PC-3 (cell line): ENCODE measurements at regions not wholly inside any gene's neighbourhood (a gene's known extent, or its start where the extent isn't known, plus 50 kb on each side); places are given as distances from the start of the nearest gene placed in this dataset.

Experiments
- ATAC-seq: fragments of 200-7000 bp; cut with Tn5 transposase; 2 replicates; pipeline ENCODE4 v1.9.1; 2020; ENCODE audit warnings: mild to moderate bottlenecking, moderate library complexity
- BruUV-seq: library from RNA; stranded (reverse); fragments of 400-500 nt; replicated peaks from 2 replicates; lab custom pipeline; 2021; lab: Mats Ljungman, UMichigan
- CTCF ChIA-PET: fragments of 300-600 bp; sonication (Branson Sonifier 250); formaldehyde crosslinking; loops from one replicate; lab custom pipeline; 2022; ENCODE audit warnings: antibody characterized with exemption; lab: Charles Lee
- POLR2A ChIA-PET: fragments of 300-600 bp; sonication (Branson Sonifier 250); formaldehyde crosslinking; loops from one replicate; lab custom pipeline; 2022; ENCODE audit warnings: antibody characterized with exemption; ENCODE audit not compliant: unreplicated experiment; lab: Charles Lee
- DNase-seq: peaks from one replicate; pipeline ENCODE4 v3.0.0-alpha.2; 2015
- H2AFZ ChIP-seq: fragments of 300-600 bp; sonication (generic); 2 replicates; pipeline ENCODE4 v1.6.0; 2016; ENCODE audit warnings: antibody characterized with exemption, low read length
- H3F3A ChIP-seq: fragments of 300-600 bp; sonication (generic); one replicate; pipeline ENCODE4 v1.6.0; 2017; ENCODE audit warnings: antibody characterized with exemption, low read length, control low read depth, mild to moderate bottlenecking; ENCODE audit not compliant: unreplicated experiment
- H3K27ac ChIP-seq: fragments of 300-600 bp; sonication (generic); 2 replicates; pipeline ENCODE4 v1.5.1; 2016; ENCODE audit warnings: mild to moderate bottlenecking, low read length
- H3K27me3 ChIP-seq: fragments of 300-600 bp; sonication (generic); 2 replicates; pipeline ENCODE4 v1.6.1; 2016; ENCODE audit warnings: low read length, mixed read lengths
- H3K36me3 ChIP-seq: fragments of 300-600 bp; sonication (generic); 2 replicates; pipeline ENCODE4 v1.6.1; 2016; ENCODE audit warnings: low read depth, mixed run types, low read length, mixed read lengths
- H3K4me1 ChIP-seq: fragments of 300-600 bp; sonication (generic); 2 replicates; pipeline ENCODE4 v1.5.1; 2016; ENCODE audit warnings: low read length; ENCODE audit not compliant: insufficient read depth
- H3K4me2 ChIP-seq: fragments of 300-600 bp; sonication (generic); 2 replicates; pipeline ENCODE4 v1.6.0; 2016; ENCODE audit warnings: low read length
- H3K4me3 ChIP-seq: fragments of 300-600 bp; sonication (generic); 2 replicates; pipeline ENCODE4 v1.5.1; 2016; ENCODE audit warnings: mild to moderate bottlenecking, low read length, mixed read lengths
- H3K79me2 ChIP-seq: fragments of 300-600 bp; sonication (generic); 2 replicates; pipeline ENCODE4 v1.6.1; 2017; ENCODE audit warnings: low read length, mixed read lengths
- H3K9ac ChIP-seq: fragments of 300-600 bp; sonication (generic); 2 replicates; pipeline ENCODE4 v1.6.0; 2016; ENCODE audit warnings: mild to moderate bottlenecking, low read length
- H3K9me2 ChIP-seq: fragments of 300-600 bp; sonication (generic); replicated peaks from 2 replicates; pipeline ENCODE4 v1.6.1; 2016; ENCODE audit warnings: mixed run types, low read length, mixed read lengths
- H3K9me3 ChIP-seq: fragments of 300-600 bp; sonication (generic); 2 replicates; pipeline ENCODE4 v1.6.1; 2016; ENCODE audit warnings: low read length, mixed read lengths
- H4K20me1 ChIP-seq: fragments of 300-600 bp; sonication (generic); 2 replicates; pipeline ENCODE4 v1.6.1; 2016; ENCODE audit warnings: low read length, mixed read lengths
- CTCF ChIP-seq: fragments of 300-600 bp; sonication (generic); conservative IDR thresholded peaks from 2 replicates; pipeline ENCODE4 v1.5.1; 2017; ENCODE audit warnings: antibody characterized with exemption, low read depth, mild to moderate bottlenecking, low read length
- EZH2 ChIP-seq: fragments of 300-600 bp; sonication (generic); IDR thresholded peaks from one replicate; pipeline ENCODE4 v1.6.1; 2017; ENCODE audit warnings: antibody characterized with exemption, mild to moderate bottlenecking, low read length; ENCODE audit not compliant: unreplicated experiment
- EZH2phosphoT487 ChIP-seq: fragments of 300-600 bp; sonication (generic); IDR thresholded peaks from 2 replicates; pipeline ENCODE4 v1.6.1; 2018; ENCODE audit warnings: mild to moderate bottlenecking, antibody characterized with exemption, low read length, borderline replicate concordance
- intact Hi-C: fragments of 100-400 bp; cut with micrococcal nuclease; formaldehyde crosslinking; loops from 2 replicates; pipeline ENCODE4 v1.9.0; 2023

GRCh38 chr13:111880185-111880584, 186.8 kb upstream of the SOX1 start:
- ATAC-seq (no peak), DNase-seq (no peak)
- Histone ChIP-seq H4K20me1 (no peaks in the 10 kb centered on the region), H3K9me2 (no peaks in the 10 kb centered on the region), H3K9me3 (no peaks in the 10 kb centered on the region), H3F3A (no peaks in the 10 kb centered on the region), H3K9ac (no peak overlapping the region), H3K4me2 (no peak overlapping the region), H3K27me3 (peaks cover 9% of the 10 kb centered on the region; the same call in 1 of the 2 replicates), H3K4me3 (no peak overlapping the region), H2AFZ (no peak overlapping the region), H3K4me1 (no peaks in the 10 kb centered on the region), H3K27ac (no peak overlapping the region), H3K79me2 (no peaks in the 10 kb centered on the region), H3K36me3 (no peaks in the 10 kb centered on the region)
- intact Hi-C loops: no loop called here
- ChIA-PET CTCF (no interaction called here), POLR2A (no interaction called here)
- TF ChIP-seq EZH2: no peak
- TF ChIP-seq EZH2phosphoT487: no peak
- no peak for TF ChIP-seq CTCF
- no TSS peak for BruUV-seq

- Histone ChIP-seq H3K9ac (no peak overlapping the region), H2AFZ (no peak overlapping the region), H3K27me3 (peaks cover 9% of the 10 kb centered on the region; the same call in 1 of the 2 replicates), H3K4me1 (no peaks in the 10 kb centered on the region), H3K27ac (no peak overlapping the region), H4K20me1 (no peaks in the 10 kb centered on the region), H3F3A (no peaks in the 10 kb centered on the region), H3K4me3 (no peak overlapping the region), H3K36me3 (no peaks in the 10 kb centered on the region), H3K9me2 (no peaks in the 10 kb centered on the region), H3K4me2 (no peak overlapping the region), H3K9me3 (no peaks in the 10 kb centered on the region), H3K79me2 (no peaks in the 10 kb centered on the region)
- no peak for ATAC-seq
- TF ChIP-seq EZH2: no peak
- TF ChIP-seq CTCF: no peak
- no peak for TF ChIP-seq EZH2phosphoT487
- BruUV-seq: no TSS peak
- no peak for DNase-seq
- POLR2A ChIA-PET: no interaction called here
- CTCF ChIA-PET: no interaction called here
- intact Hi-C loops: no loop called here
These were observed 185.2 kb upstream of the SOX1 start for GRCh38 chr13:111881700-111882099.

- POLR2A ChIA-PET: no interaction called here
These were observed 184.6 kb upstream of the SOX1 start for GRCh38 chr13:111882351-111882750.

More at GRCh38 chr13:111882351-111882750, 184.6 kb upstream of the SOX1 start:
- no peak overlapping the region for H2AFZ ChIP-seq
- intact Hi-C loops: no loop called here
- no peak overlapping the region for H3K27ac ChIP-seq
- no peaks in the 10 kb centered on the region for H3K9me3 ChIP-seq
- H3K9me2 ChIP-seq: no peaks in the 10 kb centered on the region
- H3K27me3 ChIP-seq: peaks cover 9% of the 10 kb centered on the region; the same call in 1 of the 2 replicates
- H3K4me3 ChIP-seq: no peak overlapping the region
- no peak overlapping the region for H3K9ac ChIP-seq
- no peak overlapping the region for H3K4me2 ChIP-seq
- TF ChIP-seq EZH2phosphoT487 (no peak), EZH2 (no peak), CTCF (no peak)
- H3K4me1 ChIP-seq: no peaks in the 10 kb centered on the region
- H3F3A ChIP-seq: no peaks in the 10 kb centered on the region
- no peak for ATAC-seq
- no peak for DNase-seq
- H4K20me1 ChIP-seq: no peaks in the 10 kb centered on the region
- H3K79me2 ChIP-seq: no peaks in the 10 kb centered on the region
- CTCF ChIA-PET: no interaction called here
- BruUV-seq: no TSS peak
- no peaks in the 10 kb centered on the region for H3K36me3 ChIP-seq
